HepG2 (cell line): ENCODE measurements at regions not wholly inside any gene's neighbourhood (a gene's known extent, or its start where the extent isn't known, plus 50 kb on each side); places are given as distances from the start of the nearest gene placed in this dataset.

Source experiments
- ATAC-seq: fragments of 200-7000 bp; cut with Tn5 transposase; 3 replicates; pipeline ENCODE4 v1.9.1; 2020; ENCODE audit warnings: mild to moderate bottlenecking, moderate library complexity
- BruUV-seq: library from RNA; stranded (reverse); fragments of 400-500 nt; replicated peaks from 2 replicates; lab custom pipeline; 2021; lab: Mats Ljungman, UMichigan
- CTCF ChIA-PET: fragments of 300-600 bp; formaldehyde crosslinking; extraction: SDS; loops from one replicate; lab custom pipeline; 2021; ENCODE audit warnings: low total read pairs, inconsistent platforms, low intra/inter-chr PET ratio; lab: Yijun Ruan, JAX
- POLR2A ChIA-PET: fragments of 350-600 bp; sonication (Branson Sonifier 250); formaldehyde crosslinking; loops from one replicate; lab custom pipeline; 2020; ENCODE audit warnings: antibody characterized with exemption, inconsistent platforms; lab: Yijun Ruan, JAX
- DNase-seq: peaks from one replicate; pipeline ENCODE4 v3.0.0-alpha.2; 2015; ENCODE audit warnings: low spot score
- FAIRE-seq: peaks from 3 replicates; lab custom pipeline; 2011; peaks lifted over from hg19 to GRCh38; lab: Jason Lieb, UNC
- H2AFZ ChIP-seq: one replicate; pipeline ENCODE4 v1.6.1; 2011; ENCODE audit warnings: low read length, inconsistent platforms
- H3K27ac ChIP-seq: fragments of 300-600 bp; 3 replicates; pipeline ENCODE4 v1.8.0; 2011; ENCODE audit warnings: mixed run types, mild to moderate bottlenecking, mixed read lengths, low read length, inconsistent platforms; ENCODE audit not compliant: insufficient read depth; ENCODE audit errors: extremely low read length
- H3K27me3 ChIP-seq, 2 experiments: fragments of 200-600 bp in 1 of 2; 2 replicates in 1 of 2; 3 replicates in 1 of 2; pipeline versions ENCODE4 v1.6.0 to v1.8.0; 2011; ENCODE audit warnings: low read length in 2 of 2, mild to moderate bottlenecking in 2 of 2, moderate library complexity in 2 of 2, inconsistent platforms in 1 of 2; ENCODE audit not compliant: insufficient read depth in 2 of 2, control insufficient read depth in 1 of 2
- H3K36me3 ChIP-seq, 2 experiments: fragments of 200-600 bp in 1 of 2; replicated peaks in 1 of 2; 2 replicates in 1 of 2; 3 replicates in 1 of 2; pipeline versions ENCODE4 v1.5.1 to v1.8.0; 2011; ENCODE audit warnings: low read length in 2 of 2, inconsistent platforms in 1 of 2; ENCODE audit not compliant: insufficient read depth in 2 of 2, control insufficient read depth in 1 of 2
- H3K4me1 ChIP-seq: 2 replicates; pipeline ENCODE4 v1.5.1; 2012; ENCODE audit warnings: low read length, inconsistent platforms; ENCODE audit not compliant: insufficient read depth
- H3K4me2 ChIP-seq: 2 replicates; pipeline ENCODE4 v1.6.0; 2011; ENCODE audit warnings: low read depth, low read length, inconsistent platforms
- H3K4me3 ChIP-seq, 3 experiments: fragments of 200-600 bp in 1 of 3; sonication (generic), shearing (Covaris generic) in 1 of 3; replicated peaks in 1 of 3; 2 replicates each; pipeline ENCODE4 v1.5.1; 2011 to 2016; ENCODE audit warnings: low read length in 3 of 3, inconsistent platforms in 2 of 3, low read depth in 2 of 3, mild to moderate bottlenecking in 2 of 3, control low read depth in 1 of 3, mixed read lengths in 1 of 3; ENCODE audit not compliant: insufficient read depth in 1 of 3
- H3K79me2 ChIP-seq: one replicate; pipeline ENCODE4 v1.6.1; 2011; ENCODE audit warnings: low read length, inconsistent platforms; ENCODE audit not compliant: insufficient read depth
- H3K9ac ChIP-seq: 2 replicates; pipeline ENCODE4 v1.6.0; 2011; ENCODE audit warnings: mild to moderate bottlenecking, low read depth, low read length, inconsistent platforms; ENCODE audit not compliant: insufficient read depth
- H3K9me3 ChIP-seq: 2 replicates; pipeline ENCODE4 v1.5.1; 2012; ENCODE audit warnings: mild to moderate bottlenecking, low read length
- H4K20me1 ChIP-seq: 2 replicates; pipeline ENCODE4 v1.6.0; 2011; ENCODE audit warnings: inconsistent platforms, mild to moderate bottlenecking, low read length, moderate library complexity; ENCODE audit not compliant: insufficient read depth
- ATAD3A ChIP-seq: sonication (generic); formaldehyde crosslinking; IDR thresholded peaks from 2 replicates; pipeline ENCODE4 v1.4.0; 2020; ENCODE audit warnings: missing genetic modification reagents
- RCOR2 ChIP-seq: IDR thresholded peaks from 2 replicates; pipeline ENCODE4 v1.6.1; 2016; ENCODE audit warnings: missing biosample characterization, missing genetic modification reagents
- SMC3 ChIP-seq: IDR thresholded peaks from 2 replicates; pipeline ENCODE4 v1.6.1; 2011; ENCODE audit warnings: low read length, improper control_type of control experiment
- YEATS2 ChIP-seq: sonication (generic); formaldehyde crosslinking; IDR thresholded peaks from 2 replicates; pipeline ENCODE4 v1.4.0; 2020; ENCODE audit warnings: missing genetic modification reagents, borderline replicate concordance
- ZFY ChIP-seq: sonication (generic); formaldehyde crosslinking; IDR thresholded peaks from 2 replicates; pipeline ENCODE4 v1.4.0; 2020; ENCODE audit warnings: missing genetic modification reagents
- ZNF354B ChIP-seq: sonication (generic); formaldehyde crosslinking; IDR thresholded peaks from 2 replicates; pipeline ENCODE4 v1.8.0; 2022; ENCODE audit warnings: mild to moderate bottlenecking, missing genetic modification reagents
- WGBS: methylation state at CpG from one replicate; pipeline ENCODE4 v1.1.6; 2017; ENCODE audit warnings: low lambda C conversion rate; 5-methylcytosine and 5-hydroxymethylcytosine counted together
- in situ Hi-C: cut with HindIII; loops from 2 replicates; pipeline ENCODE4 v1.10.0; 2017; ENCODE audit warnings: low pct_unique_long_range_greater_than_20kb; ENCODE audit not compliant: extremely low pct_ligation_motif_present
- intact Hi-C: fragments of 100-400 bp; cut with micrococcal nuclease; formaldehyde crosslinking; loops from one replicate; pipeline ENCODE4 v1.10.0; 2022; ENCODE audit not compliant: unreplicated experiment

- intact Hi-C loops (no loop called here), in situ Hi-C loops (no loop called here)
- H3K79me2 ChIP-seq: no peaks in the 10 kb centered on the region
- peaks cover 4% of the 10 kb centered on the region; the same call in 1 of the 2 replicates for H3K9me3 ChIP-seq
- no peak overlapping the region for H3K9ac ChIP-seq
- no peak overlapping the region for H3K4me2 ChIP-seq
- ATAC-seq: no peak
- no peaks in the 10 kb centered on the region for H3K4me1 ChIP-seq
- no peak overlapping the region for H3K4me3 ChIP-seq
- H3K27me3 ChIP-seq: no peaks in the 10 kb centered on the region
- no peaks in the 10 kb centered on the region for H4K20me1 ChIP-seq
- BruUV-seq: no TSS peak
- WGBS: under 1% methylated on average over 3 of the region's 3 CpGs
- no peak overlapping the region for H3K27ac ChIP-seq
- DNase-seq: no peak
- no peak overlapping the region for H2AFZ ChIP-seq
- CTCF ChIA-PET: no interaction called here
- no peak for FAIRE-seq
- POLR2A ChIA-PET: no interaction called here
- H3K36me3 ChIP-seq: no peaks in the 10 kb centered on the region
- TF ChIP-seq ZNF354B (CRISPR knock-in tag) (no peak), ATAD3A (no peak)
Measured at GRCh38 chr13:82772816-82773215, 1109.5 kb downstream of the SLITRK1 start.

- in situ Hi-C loops: no loop called here
- no peak for FAIRE-seq
Measured at GRCh38 chr13:82766732-82767321, 1115.4 kb downstream of the SLITRK1 start.

More at GRCh38 chr13:82766732-82767321, 1115.4 kb downstream of the SLITRK1 start:
- no peaks in the 10 kb centered on the region for H3K36me3 ChIP-seq
- DNase-seq (no peak), ATAC-seq (no peak)
- peaks cover 13% of the 10 kb centered on the region; the same call in 1 of the 2 replicates for H3K9me3 ChIP-seq
- no peaks in the 10 kb centered on the region for H3K27me3 ChIP-seq
- no peak overlapping the region for H3K4me2 ChIP-seq
- CTCF ChIA-PET: no interaction called here
- no peak overlapping the region for H2AFZ ChIP-seq
- WGBS: 8% methylated on average over 4 of the region's 4 CpGs
- no peaks in the 10 kb centered on the region for H3K4me1 ChIP-seq
- TF ChIP-seq YEATS2 (CRISPR knock-in tag) (no peak), RCOR2 (no peak), SMC3 (no peak), ZFY (CRISPR knock-in tag) (no peak)
- no peaks in the 10 kb centered on the region for H4K20me1 ChIP-seq
- no peaks in the 10 kb centered on the region for H3K79me2 ChIP-seq
- H3K4me3 ChIP-seq: no peak overlapping the region
- POLR2A ChIA-PET: no interaction called here
- H3K9ac ChIP-seq: no peak overlapping the region
- H3K27ac ChIP-seq: no peak overlapping the region
- intact Hi-C loops: no loop called here
- no TSS peak for BruUV-seq
